Skeletal muscle tissue (tissue), 3 donors: ENCODE measurements at regions not wholly inside any gene's neighbourhood (a gene's known extent, or its start where the extent isn't known, plus 50 kb on each side); places are given as distances from the start of the nearest gene placed in this dataset.
A peak's percentile ranks its signal among the peaks of the same experiment; 100 is the strongest.

Experiments used
- H3K27ac ChIP-seq: one replicate; pipeline ENCODE4 v1.7.0; 2013; ENCODE audit warnings: mild to moderate bottlenecking, low read depth, low read length, inconsistent platforms
- H3K27me3 ChIP-seq, 3 donors: one replicate each; pipeline ENCODE4 v1.7.0; 2013; ENCODE audit warnings: low read length in 3 of 3; ENCODE audit not compliant: control insufficient read depth in 3 of 3, insufficient read depth in 3 of 3
- H3K36me3 ChIP-seq, 3 donors: one replicate each; pipeline ENCODE4 v1.7.0; 2013; ENCODE audit warnings: low read length in 3 of 3; ENCODE audit not compliant: control insufficient read depth in 3 of 3, insufficient read depth in 3 of 3
- H3K4me1 ChIP-seq, 3 donors: one replicate each; pipeline ENCODE4 v1.7.0; 2013; ENCODE audit warnings: low read length in 3 of 3, mild to moderate bottlenecking in 3 of 3; ENCODE audit not compliant: control insufficient read depth in 3 of 3, insufficient read depth in 3 of 3
- H3K4me3 ChIP-seq, 3 donors: one replicate each; pipeline ENCODE4 v1.7.0; 2013; ENCODE audit warnings: low read length in 3 of 3
- H3K9ac ChIP-seq, 3 donors: one replicate each; pipeline ENCODE4 v1.7.0; 2013; ENCODE audit warnings: low read length in 3 of 3, mild to moderate bottlenecking in 3 of 3, moderate library complexity in 2 of 3, low read depth in 1 of 3
- H3K9me3 ChIP-seq, 3 donors: one replicate each; pipeline ENCODE4 v1.7.0; 2013; ENCODE audit warnings: low read length in 3 of 3; ENCODE audit not compliant: control insufficient read depth in 3 of 3
- donor health status: Osteomylitis.

DNA sequence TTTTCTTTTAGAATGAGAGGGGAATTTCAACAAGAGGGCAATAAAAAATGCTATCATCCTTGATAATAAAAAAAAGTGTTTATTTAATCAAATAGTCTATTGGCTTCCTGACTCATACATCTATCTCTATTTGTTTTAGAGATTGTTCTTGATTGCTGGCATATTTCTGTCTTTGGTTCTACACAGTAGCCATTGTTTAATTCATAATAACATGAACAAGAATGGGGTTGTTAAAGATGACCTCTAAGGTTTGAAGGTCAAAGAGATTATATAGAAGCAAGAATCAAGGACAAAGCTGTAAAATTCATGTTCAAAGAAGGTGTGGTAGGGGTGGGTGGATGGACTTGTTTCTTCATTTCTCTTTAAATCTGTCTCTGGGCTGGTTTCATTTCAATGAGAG is 166.0 kb upstream of the KLF12 start:
- Histone ChIP-seq H3K27ac (no peak overlapping the region), H3K36me3 (no peaks in the 10 kb centered on the region), H3K9me3 (no peaks in the 10 kb centered on the region), H3K27me3 (no peaks in the 10 kb centered on the region), H3K4me3 (no peak overlapping the region), H3K9ac (no peak overlapping the region), H3K4me1 (no peaks in the 10 kb centered on the region)

GRCh38 chr13:74299721-74300120 is 165.5 kb upstream of the KLF12 start:
- no peak overlapping the region for H3K4me3 ChIP-seq
- H3K4me1 ChIP-seq: no peaks in the 10 kb centered on the region
- H3K9ac ChIP-seq: no peak overlapping the region
- H3K36me3 ChIP-seq: no peaks in the 10 kb centered on the region
- no peak overlapping the region for H3K27ac ChIP-seq
- H3K27me3 ChIP-seq: no peaks in the 10 kb centered on the region
- H3K9me3 ChIP-seq: no peaks in the 10 kb centered on the region

GRCh38 chr13:74298923-74299322 is 164.7 kb upstream of the KLF12 start:
- Histone ChIP-seq H3K27ac (no peak overlapping the region), H3K36me3 (no peaks in the 10 kb centered on the region), H3K9ac (no peak overlapping the region), H3K4me1 (no peaks in the 10 kb centered on the region), H3K27me3 (no peaks in the 10 kb centered on the region), H3K9me3 (no peaks in the 10 kb centered on the region), H3K4me3 (no peak overlapping the region)

DNA sequence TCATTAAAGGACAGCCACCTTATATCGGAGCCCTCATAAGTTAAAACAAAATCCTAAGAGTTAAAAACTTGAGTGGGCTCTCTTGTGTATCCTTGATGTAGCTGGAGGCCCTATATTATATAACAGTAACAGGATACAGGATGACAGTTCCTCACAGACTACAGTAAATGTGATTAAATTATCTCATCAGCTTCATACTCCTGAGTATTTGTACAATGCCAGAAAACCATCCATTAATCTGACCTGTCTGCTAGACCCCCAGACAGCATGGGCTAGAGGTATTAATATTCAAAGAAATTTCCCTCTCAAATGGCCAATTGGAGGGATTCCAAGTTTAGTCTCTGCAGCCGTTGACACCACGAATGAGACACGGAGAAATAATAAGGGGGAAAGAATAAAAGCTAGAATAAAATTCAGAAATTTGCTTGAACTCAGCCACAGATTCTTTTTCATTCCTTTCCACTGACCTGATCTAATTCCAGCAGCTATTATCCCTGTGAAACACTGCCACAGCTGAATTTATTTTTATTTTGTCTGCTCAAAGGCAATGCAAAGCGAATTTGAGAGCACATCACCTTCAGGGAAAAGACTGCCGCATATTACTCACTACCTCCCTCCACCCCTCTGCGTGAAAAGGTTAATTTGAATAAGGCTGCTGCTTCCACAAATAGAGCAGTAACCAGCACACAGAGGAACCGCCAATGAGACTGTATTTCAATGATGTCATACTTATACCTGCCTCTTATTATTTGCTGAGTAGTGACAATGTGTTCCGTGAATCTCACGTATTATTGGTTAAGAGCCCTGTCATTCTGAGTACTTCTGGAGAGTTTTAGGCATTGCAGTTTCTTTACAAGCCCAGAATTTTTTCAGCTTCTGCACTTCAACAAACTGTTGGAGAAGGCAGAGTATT is 155.9 kb upstream of the KLF12 start:
- peaks cover 13 to 21% (median 19%) of the 10 kb centered on the region in 3 donors for H3K4me1 ChIP-seq
- H3K9ac ChIP-seq: peak overlapping the region; percentile 50 to 62 (median 58)
- no peaks in the 10 kb centered on the region for H3K9me3 ChIP-seq
- peak overlapping the region; percentile 15 for H3K27ac ChIP-seq
- peak overlapping the region; percentile 34 to 65 (median 49) for H3K4me3 ChIP-seq
- no peaks in the 10 kb centered on the region for H3K36me3 ChIP-seq
- H3K27me3 ChIP-seq: no peaks in the 10 kb centered on the region

DNA sequence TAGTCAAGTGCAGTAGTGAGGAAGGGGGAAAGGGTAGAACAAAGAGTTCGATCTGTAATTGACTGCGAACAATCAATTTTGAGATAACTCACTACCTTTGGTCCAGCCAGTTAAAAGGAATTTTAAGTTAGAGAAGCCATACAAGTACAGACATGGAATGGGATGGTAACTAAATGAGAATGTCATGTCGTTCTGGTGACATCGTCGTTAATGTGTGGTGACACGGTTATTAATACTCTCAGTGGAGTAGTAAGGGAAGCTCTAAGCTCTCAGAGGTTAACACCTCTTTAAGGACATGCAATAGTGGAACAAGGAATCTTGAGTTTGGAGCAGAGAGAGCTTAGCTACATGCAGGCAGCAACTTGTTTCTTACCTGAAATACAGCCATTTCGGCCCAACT is 154.9 kb upstream of the KLF12 start:
- no peaks in the 10 kb centered on the region for H3K9me3 ChIP-seq
- H3K4me1 ChIP-seq: peaks cover 13 to 21% (median 19%) of the 10 kb centered on the region in 3 donors
- no peak overlapping the region for H3K4me3 ChIP-seq
- no peaks in the 10 kb centered on the region for H3K27me3 ChIP-seq
- no peaks in the 10 kb centered on the region for H3K36me3 ChIP-seq
- no peak overlapping the region for H3K27ac ChIP-seq
- H3K9ac ChIP-seq: no peak overlapping the region

DNA sequence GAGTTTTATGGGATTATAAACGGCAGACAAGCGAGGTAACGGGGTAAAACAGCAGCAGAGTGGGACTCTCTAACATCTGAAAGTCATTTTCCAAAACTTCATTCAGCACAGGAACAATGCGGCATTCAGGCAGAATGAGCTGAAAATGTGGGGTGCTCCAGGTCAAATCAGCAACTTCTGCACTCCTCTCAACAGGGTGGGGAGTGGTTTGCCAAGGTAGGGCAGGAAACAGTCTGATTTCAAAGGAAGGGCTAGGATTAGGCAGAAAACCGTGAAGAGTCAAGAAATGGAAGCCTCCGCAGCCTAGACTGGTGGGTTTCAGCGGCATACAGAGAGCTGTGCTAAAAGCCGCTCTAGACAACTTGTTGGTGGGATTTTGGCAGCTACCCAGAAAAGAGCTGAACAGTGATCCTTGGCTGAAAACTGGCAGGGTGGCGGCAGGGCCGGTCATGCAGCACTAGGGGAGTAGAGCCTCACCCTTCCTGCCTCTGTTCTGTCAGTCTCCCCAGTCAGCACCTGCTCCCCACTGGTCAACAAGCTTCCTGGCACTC is 154.2 kb upstream of the KLF12 start:
- H3K4me3 ChIP-seq: peak overlapping the region; percentile 46 to 64 (median 60)
- peak overlapping the region; percentile 37 for H3K27ac ChIP-seq
- H3K9ac ChIP-seq: peak overlapping the region; percentile 47 to 75 (median 65)

GRCh38 chr13:74287724-74288169 is 153.5 kb upstream of the KLF12 start:
- H3K4me3 ChIP-seq: no peak overlapping the region
- peaks cover 13 to 21% (median 19%) of the 10 kb centered on the region in 3 donors for H3K4me1 ChIP-seq
- no peaks in the 10 kb centered on the region for H3K9me3 ChIP-seq
- H3K9ac ChIP-seq: no peak overlapping the region
- H3K27me3 ChIP-seq: no peaks in the 10 kb centered on the region
- peak overlapping the region; percentile 37 for H3K27ac ChIP-seq
- no peaks in the 10 kb centered on the region for H3K36me3 ChIP-seq

More for the DNA sequence above, 154.2 kb upstream of the KLF12 start:
- Histone ChIP-seq H3K36me3 (no peaks in the 10 kb centered on the region), H3K9me3 (no peaks in the 10 kb centered on the region), H3K27me3 (no peaks in the 10 kb centered on the region), H3K4me1 (peaks cover 13 to 21% (median 19%) of the 10 kb centered on the region in 3 donors)

- Histone ChIP-seq H3K4me1 (no peaks in the 10 kb centered on the region), H3K9ac (no peak overlapping the region), H3K9me3 (no peaks in the 10 kb centered on the region), H3K27me3 (no peaks in the 10 kb centered on the region), H3K36me3 (no peaks in the 10 kb centered on the region), H3K27ac (no peak overlapping the region), H3K4me3 (no peak overlapping the region)
Observed at GRCh38 chr13:74280795-74281490, 146.7 kb upstream of the KLF12 start.

DNA sequence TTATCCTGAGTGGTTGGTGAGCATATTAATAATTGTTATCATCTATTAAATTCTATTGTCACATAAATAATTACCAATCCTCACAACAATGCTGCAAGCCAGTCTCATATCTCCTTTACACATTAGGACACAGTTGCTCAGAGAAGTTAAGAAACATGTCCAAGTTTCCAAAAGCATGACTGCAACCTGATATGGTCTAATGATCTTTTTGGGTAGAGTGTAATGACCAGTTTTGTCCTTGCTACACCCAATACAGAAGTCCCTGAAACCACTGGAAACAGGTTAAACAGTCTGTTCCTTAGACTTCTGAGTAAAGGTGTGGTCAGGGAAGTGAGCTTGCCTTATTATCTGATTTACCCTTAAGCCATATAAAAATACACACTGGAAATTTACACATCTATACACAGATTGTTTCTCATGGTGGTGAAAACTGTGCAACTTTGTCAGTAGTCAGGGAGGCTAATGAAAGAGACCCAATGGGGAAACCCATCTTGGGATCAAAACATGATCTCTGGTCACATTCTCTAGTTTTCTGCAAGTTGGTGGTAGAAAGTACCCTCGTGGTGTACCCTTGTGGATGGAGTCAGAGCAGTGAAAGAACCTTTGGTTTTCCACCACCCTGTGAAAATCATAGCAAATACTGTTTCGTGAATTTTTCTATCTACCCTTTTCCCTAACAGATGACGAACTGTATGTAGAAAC is 146.0 kb upstream of the KLF12 start:
- Histone ChIP-seq H3K9me3 (no peaks in the 10 kb centered on the region), H3K27ac (no peak overlapping the region), H3K27me3 (no peaks in the 10 kb centered on the region), H3K4me1 (no peaks in the 10 kb centered on the region), H3K36me3 (no peaks in the 10 kb centered on the region), H3K9ac (no peak overlapping the region), H3K4me3 (no peak overlapping the region)
